GM12864 (cell line): ENCODE measurements at regions not wholly inside any gene's neighbourhood (a gene's known extent, or its start where the extent isn't known, plus 50 kb on each side); places are given as distances from the start of the nearest gene placed in this dataset.

Experiments
- DNase-seq: peaks from one replicate; pipeline ENCODE4 v3.0.0-alpha.2; 2011; ENCODE audit warnings: low read depth
- H3K4me3 ChIP-seq: 2 replicates; pipeline ENCODE4 v1.5.1; 2011; ENCODE audit warnings: mild to moderate bottlenecking, low read depth, low read length, control low read depth
- CTCF ChIP-seq: IDR thresholded peaks from 2 replicates; pipeline ENCODE4 v1.5.1; 2011; ENCODE audit warnings: low read depth, mild to moderate bottlenecking, moderate library complexity, low read length, control low read depth, inconsistent platforms; ENCODE audit errors: missing control alignments

GRCh38 chr4:64784125-64784524 is 374.9 kb upstream of the TECRL start:
- H3K4me3 ChIP-seq = no peak overlapping the region
- TF ChIP-seq CTCF = no peak
- no peak for DNase-seq

- peak; percentile 54 for TF ChIP-seq CTCF
- H3K4me3 ChIP-seq = no peak overlapping the region
- DNase-seq = no peak
These were observed 372.6 kb upstream of the TECRL start for GRCh38 chr4:64781737-64782326.

- no peak overlapping the region for H3K4me3 ChIP-seq
- TF ChIP-seq CTCF = no peak
- DNase-seq = no peak
These were observed 371.4 kb upstream of the TECRL start for GRCh38 chr4:64780664-64781063.

- no peak overlapping the region for H3K4me3 ChIP-seq
- no peak for DNase-seq
- TF ChIP-seq CTCF = no peak
These were observed 368.0 kb upstream of the TECRL start for GRCh38 chr4:64777286-64777685.

- no peak for DNase-seq
- no peak for TF ChIP-seq CTCF
- no peak overlapping the region for H3K4me3 ChIP-seq
These were observed 367.6 kb upstream of the TECRL start for GRCh38 chr4:64776820-64777219.

- DNase-seq = no peak
- H3K4me3 ChIP-seq = no peak overlapping the region
- no peak for TF ChIP-seq CTCF
These were observed 365.4 kb upstream of the TECRL start for GRCh38 chr4:64774626-64775025.

- TF ChIP-seq CTCF = no peak
- H3K4me3 ChIP-seq = no peak overlapping the region
- DNase-seq = no peak
These were observed 361.9 kb upstream of the TECRL start for GRCh38 chr4:64771149-64771548.
